ENCODE measurements at regions not wholly inside any gene's neighbourhood (a gene's known extent, or its start where the extent isn't known, plus 50 kb on each side); places are given as distances from the start of the nearest gene placed in this dataset.

- DNase-seq (ENCODE audit: missing footprints): no peak
- intact Hi-C loops (cut with DNase I): no loop called here
- no peak for ATAC-seq
Measured at GRCh38 chr16:51040637-51041036, 110.4 kb downstream of the SALL1 start.

DNA sequence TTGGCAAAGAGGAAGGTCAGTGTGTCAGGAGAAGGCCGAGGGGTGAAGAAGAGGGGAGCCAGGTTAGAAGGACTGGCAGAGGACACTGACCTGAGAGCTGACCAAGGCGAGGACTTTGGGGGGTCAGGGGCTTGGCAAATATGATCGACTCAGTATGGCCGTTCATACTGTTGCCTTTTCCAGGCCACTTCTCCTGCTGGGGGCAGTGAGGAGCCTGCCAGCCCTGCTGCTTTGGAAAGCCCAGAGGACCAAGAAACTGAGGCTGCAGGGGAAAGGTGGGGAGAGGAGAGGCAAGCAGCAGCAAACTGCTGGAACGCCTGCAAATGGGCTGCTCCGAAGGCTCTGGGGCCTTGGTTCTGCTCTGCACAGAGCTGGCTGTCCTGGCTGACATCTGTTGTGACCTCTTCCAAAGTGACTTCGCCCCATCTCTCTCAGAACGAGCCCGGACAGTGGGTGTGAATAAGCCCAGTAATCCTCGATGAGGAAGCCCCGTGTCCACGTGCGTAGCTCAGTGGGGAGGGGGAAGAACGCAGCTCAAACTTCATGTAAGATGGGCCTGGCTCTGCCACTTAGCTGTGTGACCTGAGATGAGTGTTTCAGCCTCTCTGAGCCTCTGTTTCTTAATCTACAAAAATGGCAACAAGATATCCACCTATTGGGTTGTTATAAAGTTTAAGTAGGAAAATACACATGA lies 111.3 kb downstream of the SALL1 start:
- intact Hi-C loops (cut with DNase I): no loop called here
- no peak for DNase-seq (ENCODE audit: missing footprints)
- no peak for ATAC-seq

DNA sequence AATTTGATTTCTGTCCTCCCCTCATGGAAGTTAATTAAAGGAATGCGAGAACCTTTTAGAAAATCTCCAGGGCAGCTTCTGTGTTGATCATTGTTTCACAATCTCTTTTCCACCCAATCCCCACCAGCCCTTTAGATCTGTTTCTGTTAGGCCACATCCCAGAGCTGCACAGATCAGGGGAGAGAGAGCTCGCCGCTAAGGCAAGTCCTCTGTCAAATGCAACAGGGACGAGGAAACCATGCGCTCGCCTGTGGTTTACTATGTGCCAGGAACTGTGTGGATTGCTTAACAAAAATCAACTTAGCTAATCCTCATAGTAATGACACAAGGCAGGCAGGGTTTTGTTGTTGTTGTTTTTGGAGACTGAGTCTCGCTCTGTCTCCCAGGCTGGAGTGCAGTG lies 115.4 kb downstream of the SALL1 start:
- intact Hi-C loops (cut with DNase I): no loop called here
- DNase-seq (ENCODE audit: missing footprints): no peak
- no peak for ATAC-seq

- DNase-seq (ENCODE audit: missing footprints): no peak
- no peak for ATAC-seq
- intact Hi-C loops (cut with DNase I): no loop called here
Measured at GRCh38 chr16:51035110-51035498, 116.0 kb downstream of the SALL1 start.

- DNase-seq (ENCODE audit: missing footprints) (no peak), ATAC-seq (no peak)
- intact Hi-C loops (cut with DNase I): no loop called here
Measured at GRCh38 chr16:51034481-51035109, 116.5 kb downstream of the SALL1 start.

DNA sequence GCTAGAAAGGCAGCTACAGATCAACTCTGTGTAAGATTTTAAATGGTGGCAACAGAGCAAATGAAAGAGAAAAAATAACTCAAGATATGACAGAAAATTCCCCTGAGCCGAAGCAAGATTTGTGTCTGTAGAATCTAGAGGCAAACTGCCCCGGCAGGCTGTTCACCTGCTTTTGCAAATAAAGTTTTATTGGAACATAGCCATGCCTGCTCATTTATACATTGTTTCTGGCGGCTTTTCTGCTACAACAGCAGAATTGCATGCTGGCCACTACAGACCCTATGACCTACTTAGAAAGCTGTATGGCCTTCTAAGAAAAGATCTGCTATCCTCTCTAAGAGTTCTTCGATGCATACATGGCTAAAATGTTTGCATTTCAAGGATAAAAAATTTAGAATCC lies 119.5 kb downstream of the SALL1 start:
- no peak for ATAC-seq
- intact Hi-C loops (cut with DNase I): no loop called here
- no peak for DNase-seq (ENCODE audit: missing footprints)

DNA sequence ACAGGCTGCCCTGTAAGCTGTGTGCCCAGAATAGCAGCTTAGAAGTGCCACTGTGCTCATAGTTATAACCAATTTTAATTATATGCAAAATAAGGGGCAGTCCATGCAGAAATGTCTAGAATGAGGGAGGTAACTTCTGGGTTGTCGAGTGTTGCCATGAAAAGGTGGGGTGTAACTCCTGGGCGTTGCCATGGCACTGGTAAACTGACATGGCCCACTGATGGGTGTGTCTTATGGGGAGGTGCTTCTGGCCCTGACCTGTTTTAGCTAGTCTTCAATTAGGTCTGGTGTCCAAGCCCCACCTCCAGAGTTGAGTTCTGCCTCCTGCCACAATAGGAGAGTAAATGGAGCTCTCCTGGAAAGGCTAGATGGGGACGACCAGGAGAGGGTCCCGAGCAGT lies 120.6 kb downstream of the SALL1 start:
- no peak for DNase-seq (ENCODE audit: missing footprints)
- intact Hi-C loops (cut with DNase I): no loop called here
- ATAC-seq: no peak

DNA sequence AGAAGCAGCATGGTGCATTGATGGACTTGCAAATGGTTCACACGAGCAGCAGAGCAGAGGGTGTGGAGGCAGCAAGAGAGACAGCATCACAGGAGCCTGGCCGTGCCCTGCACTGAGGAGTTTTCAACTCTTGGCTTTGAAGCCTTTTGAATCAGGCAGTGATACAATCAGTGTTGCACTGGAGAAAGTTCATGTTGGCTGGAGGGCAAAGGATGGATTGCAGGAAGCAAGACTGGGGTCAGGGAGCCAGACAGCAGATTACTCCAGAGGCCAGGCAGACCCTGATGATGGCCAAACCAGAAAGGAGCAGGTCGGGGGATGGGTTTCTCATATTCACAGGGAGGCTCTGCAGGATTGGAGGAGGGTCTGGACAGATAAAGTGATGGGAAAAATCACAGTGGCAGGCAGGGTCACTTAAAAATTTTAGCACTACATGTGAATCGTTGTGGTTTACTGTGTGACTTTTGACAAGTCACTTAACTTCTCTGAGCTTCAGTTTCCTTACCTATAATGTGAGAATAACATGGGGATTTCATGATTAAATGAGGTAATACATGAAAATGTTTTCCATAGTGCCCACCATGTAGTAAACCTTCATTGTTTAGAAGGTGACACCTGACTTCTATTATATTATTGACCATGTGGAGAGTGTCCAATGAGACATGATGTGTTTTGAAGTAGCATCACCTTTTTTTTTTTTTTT lies 125.3 kb downstream of the SALL1 start:
- ATAC-seq (no peak), DNase-seq (ENCODE audit: missing footprints) (no peak)
- intact Hi-C loops (cut with DNase I): no loop called here

- ATAC-seq (no peak), DNase-seq (ENCODE audit: missing footprints) (no peak)
- intact Hi-C loops (cut with DNase I): no loop called here
Measured at GRCh38 chr16:51024703-51025102, 126.4 kb downstream of the SALL1 start.

DNA sequence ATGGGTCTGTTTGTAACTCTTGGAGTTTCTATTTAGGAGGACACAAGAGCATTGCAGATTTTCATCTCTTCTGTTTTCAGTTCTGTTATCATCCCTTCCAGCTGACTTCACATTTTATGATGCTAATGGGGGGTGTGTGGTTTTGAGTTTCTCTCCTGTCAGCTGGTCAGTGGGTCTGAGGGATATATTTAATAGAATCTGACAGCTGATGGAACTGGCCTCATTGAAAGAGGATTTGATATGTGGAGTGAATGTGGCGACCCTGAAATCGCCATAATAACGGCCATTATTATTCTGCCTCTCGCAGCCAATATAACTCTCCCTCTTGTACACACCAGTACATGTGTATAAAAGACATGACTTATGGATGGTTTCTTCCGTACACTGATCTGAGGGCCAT lies 128.1 kb downstream of the SALL1 start:
- ATAC-seq (no peak), DNase-seq (ENCODE audit: missing footprints) (no peak)
- intact Hi-C loops (cut with DNase I): no loop called here

- intact Hi-C loops (cut with DNase I): no loop called here
Measured at GRCh38 chr16:51019617-51020016, 131.5 kb downstream of the SALL1 start.

DNA sequence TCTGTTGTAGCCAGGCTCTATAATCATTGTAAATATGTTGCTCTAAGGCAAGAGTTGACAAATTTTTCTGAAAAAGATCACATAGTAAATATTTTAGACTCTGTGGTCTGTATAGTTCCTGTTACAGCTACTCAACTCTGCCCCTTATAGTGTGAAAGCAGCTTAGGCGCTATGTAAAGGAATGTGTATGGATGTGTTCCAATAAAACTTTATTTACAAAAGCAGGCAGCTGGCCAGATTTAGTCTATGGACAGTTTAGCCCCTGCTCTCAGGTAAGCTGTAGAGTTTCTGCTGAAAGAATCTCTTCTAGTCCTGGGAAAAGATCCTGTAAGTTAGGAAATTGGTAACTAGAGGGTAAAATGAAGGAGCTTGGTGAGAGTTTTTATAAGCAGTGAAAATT lies 133.1 kb downstream of the SALL1 start:
- no peak for DNase-seq (ENCODE audit: missing footprints)
- intact Hi-C loops (cut with DNase I): no loop called here
- ATAC-seq: no peak

More at GRCh38 chr16:51019617-51020016, 131.5 kb downstream of the SALL1 start:
- ATAC-seq: no peak
- no peak for DNase-seq (ENCODE audit: missing footprints)

- intact Hi-C loops (cut with DNase I): no loop called here
- ATAC-seq (no peak), DNase-seq (ENCODE audit: missing footprints) (no peak)
Measured at GRCh38 chr16:51012396-51012795, 138.7 kb downstream of the SALL1 start.

GRCh38 chr16:51010817-51011216 lies 140.3 kb downstream of the SALL1 start:
- intact Hi-C loops (cut with DNase I): no loop called here
- ATAC-seq (no peak), DNase-seq (ENCODE audit: missing footprints) (no peak)

GRCh38 chr16:51009813-51010212 lies 141.3 kb downstream of the SALL1 start:
- DNase-seq (ENCODE audit: missing footprints) (no peak), ATAC-seq (no peak)
- intact Hi-C loops (cut with DNase I): no loop called here

DNA sequence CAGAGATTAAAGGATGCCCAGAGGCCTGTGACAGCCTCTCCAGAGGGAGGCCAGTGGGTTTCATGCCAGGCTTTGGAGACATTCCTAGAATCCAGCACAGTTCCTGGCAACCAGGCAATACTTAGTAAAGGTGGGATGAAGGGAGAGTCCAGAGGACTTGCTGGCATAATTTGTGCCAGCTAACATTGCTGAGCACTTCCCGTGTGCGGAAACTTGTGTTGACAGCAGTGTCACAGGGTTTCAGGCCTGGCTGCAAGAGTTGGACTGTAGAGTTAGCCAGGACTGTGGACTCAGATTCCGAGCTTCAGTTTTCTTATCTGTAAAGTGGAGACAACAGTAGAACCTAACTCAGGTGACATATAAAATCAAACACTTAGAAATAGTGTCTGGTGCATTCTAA lies 141.7 kb downstream of the SALL1 start:
- intact Hi-C loops (cut with DNase I): no loop called here
- DNase-seq (ENCODE audit: missing footprints) (no peak), ATAC-seq (no peak)

DNA sequence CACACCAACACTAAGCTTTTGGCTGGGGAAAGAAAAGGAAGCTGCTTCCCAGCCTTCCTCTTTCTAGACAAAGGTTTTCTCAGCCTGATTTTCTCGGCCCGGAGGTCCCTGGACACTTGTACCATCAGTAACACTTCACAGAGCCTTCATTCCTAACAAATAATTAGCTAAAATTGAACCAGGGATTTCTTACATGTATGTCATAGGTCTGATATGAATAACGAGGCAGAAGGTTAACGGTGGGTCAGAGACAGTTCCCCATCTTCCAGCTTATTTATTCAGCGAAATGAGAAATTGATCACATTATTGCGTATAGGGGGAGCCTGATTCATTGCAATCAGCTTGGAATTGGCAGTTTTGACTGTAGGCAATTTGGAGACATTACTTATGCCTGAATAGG lies 142.5 kb downstream of the SALL1 start:
- ATAC-seq (no peak), DNase-seq (ENCODE audit: missing footprints) (no peak)
- intact Hi-C loops (cut with DNase I): no loop called here

GRCh38 chr16:51008037-51008436 lies 143.0 kb downstream of the SALL1 start:
- intact Hi-C loops (cut with DNase I): no loop called here
- no peak for ATAC-seq
- no peak for DNase-seq (ENCODE audit: missing footprints)

GRCh38 chr16:51003850-51004566 lies 147.1 kb downstream of the SALL1 start:
- ATAC-seq (no peak), DNase-seq (ENCODE audit: missing footprints) (no peak)
- intact Hi-C loops (cut with DNase I): no loop called here

All from Right ventricle myocardium inferior (tissue), 1 donor.